RPMI7951 (cell line): ENCODE measurements at regions not wholly inside any gene's neighbourhood (a gene's known extent, or its start where the extent isn't known, plus 50 kb on each side); places are given as distances from the start of the nearest gene placed in this dataset.

ENCODE experiments used
- DNase-seq: peaks from one replicate; pipeline ENCODE4 v3.0.0-alpha.2; 2012; ENCODE audit warnings: low read depth

DNA sequence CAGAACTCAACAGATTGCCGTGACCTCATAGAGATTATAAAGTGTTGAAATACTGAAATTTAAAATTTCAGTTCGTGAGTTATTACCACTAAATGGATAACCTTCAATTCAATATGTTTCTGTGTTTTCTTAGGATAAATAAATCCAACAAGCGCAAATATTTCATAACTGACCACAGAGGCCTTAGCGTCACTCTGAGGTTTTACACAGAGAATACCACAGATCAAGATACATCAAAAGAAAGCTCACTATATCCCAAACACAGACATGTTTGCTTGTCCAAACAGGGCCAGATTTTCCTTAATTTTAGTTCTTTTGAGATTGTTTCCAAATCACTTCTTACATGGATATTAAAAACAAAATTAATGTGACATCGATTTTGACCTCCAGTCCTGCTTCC lies 235.8 kb downstream of the EFNB2 start:
- no peak for DNase-seq

GRCh38 chr13:106297283-106297682 lies 238.2 kb downstream of the EFNB2 start:
- DNase-seq: no peak

GRCh38 chr13:106296723-106297122 lies 238.7 kb downstream of the EFNB2 start:
- no peak for DNase-seq

DNA sequence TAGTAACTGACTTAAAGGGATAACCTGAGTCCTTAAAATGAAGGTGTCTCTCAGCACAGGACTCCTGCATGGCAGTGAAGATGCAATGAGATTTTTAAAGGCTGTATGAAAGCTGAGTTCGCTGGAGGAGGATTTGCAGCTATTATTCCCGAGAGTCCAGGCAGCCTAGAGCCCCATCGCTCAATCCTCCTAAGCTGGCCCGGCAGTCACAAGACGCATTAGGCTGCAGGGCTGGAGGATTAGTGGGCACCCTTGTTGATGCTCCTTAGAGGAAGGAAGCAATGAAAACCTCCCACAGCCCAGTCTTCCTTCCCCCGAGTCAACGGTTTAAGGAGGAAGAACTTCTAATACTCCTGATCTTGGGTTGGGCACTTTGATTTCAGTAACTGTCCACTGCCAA lies 239.5 kb downstream of the EFNB2 start:
- no peak for DNase-seq

DNA sequence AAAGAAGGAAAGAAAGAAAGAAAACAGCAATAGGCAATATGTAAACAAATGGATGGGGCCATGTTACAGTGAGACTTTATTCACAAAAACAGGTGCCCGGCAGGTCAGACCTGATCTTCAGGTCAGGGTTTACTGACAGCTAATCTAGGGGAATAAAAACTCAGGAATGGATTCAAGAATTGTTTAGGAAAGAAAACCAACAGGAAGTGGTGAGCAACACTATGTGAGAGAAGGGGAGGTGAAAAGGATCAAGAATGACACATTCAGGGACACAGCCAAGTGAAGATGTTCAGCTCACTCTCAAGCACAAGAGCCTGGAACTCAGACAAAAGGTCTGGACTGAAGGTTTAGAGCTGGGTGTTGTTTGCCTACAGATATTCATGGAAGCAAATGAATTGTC lies 244.5 kb downstream of the EFNB2 start:
- peak; percentile 59 for DNase-seq

DNA sequence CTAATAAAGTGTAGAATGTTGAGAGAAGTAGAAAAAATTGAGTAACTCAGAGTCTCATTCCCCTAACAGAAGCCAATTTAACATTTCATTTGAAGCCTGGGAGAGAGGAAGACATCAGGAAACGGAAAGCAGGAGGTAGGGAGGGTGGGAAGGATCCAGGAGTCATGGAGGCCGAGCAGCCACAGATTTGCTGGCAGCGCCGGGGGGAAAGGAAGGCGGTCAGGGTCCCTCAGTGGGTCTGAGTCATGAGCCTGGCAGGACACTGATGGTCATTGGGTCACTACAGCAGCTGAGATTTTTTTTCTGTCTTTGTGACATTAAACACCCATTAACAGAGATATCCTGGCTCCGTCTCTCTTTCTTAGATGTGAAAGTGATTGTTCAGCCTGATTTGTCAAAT lies 248.1 kb downstream of the EFNB2 start:
- DNase-seq: peak; percentile 51

DNA sequence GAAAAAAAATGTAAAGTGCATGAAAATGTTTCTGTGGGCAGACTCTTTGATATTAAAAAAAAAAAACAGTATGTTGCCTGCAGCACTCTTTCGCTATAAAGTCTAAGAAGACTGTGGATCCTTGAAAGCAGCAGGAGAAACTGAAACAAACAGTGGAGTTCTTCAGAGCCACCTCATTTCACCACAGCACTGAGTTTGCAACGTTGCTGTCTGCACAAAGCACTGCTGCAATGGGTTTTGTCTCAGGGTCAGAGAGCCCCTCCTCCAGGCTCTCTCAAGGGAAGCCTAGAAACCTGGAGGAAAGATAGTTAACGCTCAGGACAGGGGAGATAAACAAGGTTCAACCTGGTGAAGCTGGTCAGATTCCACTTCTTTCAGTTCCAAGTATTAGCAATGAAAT lies 248.7 kb downstream of the EFNB2 start:
- no peak for DNase-seq

- peak; percentile 52 for DNase-seq
Observed at GRCh38 chr13:106284358-106284757, 251.1 kb downstream of the EFNB2 start.

DNA sequence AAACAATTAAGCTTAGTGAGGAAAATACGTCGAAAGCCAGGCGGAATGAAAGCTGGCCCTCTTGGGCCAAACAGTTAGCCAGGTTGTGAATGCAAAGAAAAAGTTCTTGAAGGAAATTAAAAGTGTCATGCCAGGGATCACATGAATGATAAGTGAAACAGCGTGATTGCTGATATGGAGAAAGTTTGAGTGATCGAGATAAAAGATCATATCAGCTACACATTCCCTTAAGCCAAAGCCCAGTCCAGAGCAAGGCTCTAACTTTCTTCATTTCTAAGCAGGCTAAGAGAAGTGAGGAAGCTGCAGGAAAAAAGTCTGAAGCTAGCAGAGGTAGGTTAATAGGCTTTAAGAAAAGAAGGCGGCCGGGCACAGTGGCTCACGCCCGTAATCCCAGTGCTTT lies 254.0 kb downstream of the EFNB2 start:
- no peak for DNase-seq

DNA sequence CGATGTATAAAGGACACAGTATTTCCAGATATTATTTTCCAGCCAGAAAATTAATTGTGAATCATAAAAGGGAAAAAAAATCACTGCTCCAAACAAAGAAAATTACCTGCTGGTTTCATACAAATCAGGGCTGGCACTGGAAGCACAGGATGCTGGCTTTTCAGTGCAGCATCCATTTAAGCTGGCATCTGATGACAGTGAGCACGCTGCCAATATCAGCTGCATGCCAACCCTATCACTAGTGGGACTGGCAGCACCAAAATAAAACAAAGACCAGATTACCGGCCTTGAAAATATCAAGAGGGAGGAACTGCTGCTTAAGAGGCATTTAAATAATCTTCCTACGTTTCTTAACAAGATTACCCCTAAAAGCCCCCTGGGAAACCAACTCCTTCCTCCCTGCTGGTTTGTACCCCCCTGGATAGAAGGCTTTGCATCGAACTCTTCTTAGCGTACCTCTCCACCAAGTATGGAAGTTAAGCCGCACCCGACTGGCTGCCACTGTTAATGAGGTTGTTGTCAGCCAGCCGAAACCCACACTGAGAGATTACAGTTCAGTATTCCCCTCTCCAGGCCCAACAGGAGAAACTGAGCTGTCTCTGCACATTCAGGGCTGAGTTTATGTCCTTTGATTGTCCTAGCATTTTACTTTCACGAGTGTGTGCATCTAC lies 257.8 kb downstream of the EFNB2 start:
- no peak for DNase-seq

- DNase-seq: peak; percentile 30
Observed at GRCh38 chr13:106276876-106277275, 258.6 kb downstream of the EFNB2 start.

- no peak for DNase-seq
Observed at GRCh38 chr13:106275446-106276032, 259.9 kb downstream of the EFNB2 start.

GRCh38 chr13:106274551-106275203 lies 260.8 kb downstream of the EFNB2 start:
- DNase-seq: no peak

GRCh38 chr13:106263801-106264200 lies 271.7 kb downstream of the EFNB2 start:
- no peak for DNase-seq

- no peak for DNase-seq
Observed at GRCh38 chr13:106262886-106263285, 272.6 kb downstream of the EFNB2 start.

DNA sequence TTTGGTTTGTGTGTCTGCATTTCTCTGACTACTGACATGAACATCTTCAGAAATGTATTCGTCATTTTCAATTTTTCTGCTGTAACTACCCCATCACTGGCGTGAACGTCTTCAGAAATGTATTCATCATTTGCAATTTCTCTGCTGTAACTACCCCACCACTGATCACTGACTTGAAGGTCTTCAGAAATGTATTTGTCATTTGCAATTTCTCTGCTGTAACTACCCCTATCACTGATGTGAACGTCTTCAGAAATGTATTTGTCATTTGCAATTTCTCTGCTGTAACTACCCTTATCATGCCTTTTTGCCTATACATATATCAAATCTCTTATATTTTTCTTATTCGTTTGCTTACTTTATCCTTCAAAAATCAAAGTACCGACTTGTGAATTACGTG lies 274.0 kb downstream of the EFNB2 start:
- no peak for DNase-seq

DNA sequence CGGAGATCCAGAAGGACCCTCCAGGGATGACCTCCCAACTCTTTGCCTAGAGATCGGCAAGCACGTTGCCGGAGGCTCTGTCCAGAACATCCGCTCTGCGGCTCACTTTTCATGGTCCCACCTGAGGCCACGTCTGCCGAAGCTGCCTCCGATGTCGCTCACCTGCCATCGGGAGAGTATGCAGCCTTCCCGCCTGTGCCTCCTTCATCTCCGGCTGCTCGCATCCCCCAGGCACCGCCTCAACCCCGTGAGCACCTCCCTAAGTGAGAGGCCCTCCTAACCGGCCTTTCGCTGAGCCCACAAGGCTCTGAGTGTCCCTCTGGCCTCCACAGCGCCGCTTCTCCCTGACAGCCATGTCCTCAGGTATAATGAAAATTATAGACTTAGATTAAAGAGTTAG lies 275.1 kb downstream of the EFNB2 start:
- DNase-seq: no peak

DNA sequence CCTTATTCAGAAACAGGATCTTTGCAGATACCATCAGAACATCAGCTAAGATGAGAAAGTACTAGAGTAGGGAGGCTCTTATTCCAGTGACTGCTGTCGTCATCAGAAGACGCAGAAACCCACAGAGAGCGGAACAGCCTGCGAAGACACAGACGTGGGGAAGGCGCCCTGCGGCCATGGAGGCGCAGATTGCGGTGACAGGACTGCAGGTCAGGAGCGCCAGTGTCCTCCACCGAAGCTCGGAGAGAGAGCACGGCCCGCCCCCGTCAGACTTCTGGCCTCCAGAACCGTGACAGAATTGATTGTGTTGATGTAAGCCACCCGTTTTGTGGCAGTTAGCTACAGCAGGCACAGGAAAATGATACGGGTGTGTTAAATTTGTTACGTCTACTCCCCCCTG lies 275.5 kb downstream of the EFNB2 start:
- DNase-seq: no peak

- DNase-seq: no peak
Observed at GRCh38 chr13:106246666-106247188, 288.7 kb downstream of the EFNB2 start.

DNA sequence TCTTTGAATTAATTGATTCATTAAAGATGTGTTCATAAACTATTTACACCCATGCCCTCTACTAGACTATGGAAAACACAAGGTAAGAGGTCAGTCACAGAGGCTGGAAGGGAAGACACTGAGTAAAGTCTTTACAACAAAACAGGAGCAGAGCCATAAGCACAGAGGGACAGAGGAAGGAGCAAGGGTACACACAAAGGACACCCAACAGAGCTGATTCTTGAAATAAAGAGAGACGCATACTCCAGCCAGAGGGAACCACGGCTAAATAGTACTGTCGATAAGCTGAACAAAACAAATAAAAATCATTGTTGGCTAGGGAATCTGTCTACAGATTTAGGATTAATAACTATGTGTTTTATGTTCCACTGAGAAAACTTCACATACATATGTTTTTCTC lies 289.2 kb downstream of the EFNB2 start:
- no peak for DNase-seq

GRCh38 chr13:106243011-106243565 lies 292.4 kb downstream of the EFNB2 start:
- DNase-seq: no peak

- DNase-seq: no peak
Observed at GRCh38 chr13:106241974-106242953, 293.2 kb downstream of the EFNB2 start.
